ENCODE measurements at regions not wholly inside any gene's neighbourhood (a gene's known extent, or its start where the extent isn't known, plus 50 kb on each side); places are given as distances from the start of the nearest gene placed in this dataset.
A peak's percentile ranks its signal among the peaks of the same experiment; 100 is the strongest.

GRCh38 chr22:48486134-48486532 is 1341.5 kb downstream of the BRD1 start:
- Histone ChIP-seq H3K4me1 (ENCODE audit: insufficient read depth) (no peaks in the 10 kb centered on the region; the same call in 1 of the 2 replicates), H3K4me3 (no peak overlapping the region), H3K9me2 (ENCODE audit: insufficient read depth) (no peaks in the 10 kb centered on the region), H3K27me3 (ENCODE audit: insufficient read depth) (peaks cover 12% of the 10 kb centered on the region; the same call in 1 of the 2 replicates), H3K27ac (ENCODE audit: low read depth) (no peak overlapping the region), H3K79me2 (replicated peaks; ENCODE audit: insufficient read depth) (no peaks in the 10 kb centered on the region), H4K20me1 (replicated peaks; ENCODE audit: insufficient read depth) (no peaks in the 10 kb centered on the region), H3K36me3 (ENCODE audit: insufficient read depth) (0 out of 2 replicates have a peak, but pooled peaks cover 3% of the 10 kb centered on the region), H2AFZ (no peak overlapping the region), H3F3A (replicated peaks; ENCODE audit: low read depth) (no peaks in the 10 kb centered on the region), H3K4me2 (no peak overlapping the region)
- DNase-seq (ENCODE audit: low spot score) (no peak), ATAC-seq (no peak)
- Mint-ChIP-seq H3K4me1 (peaks cover 36% of the 10 kb centered on the region), H3K27me3 (ENCODE audit: insufficient read depth, low read depth, poor library complexity) (peaks cover 28% of the 10 kb centered on the region), H3K9me3 (no peaks in the 10 kb centered on the region; the same call in 2 of the 3 replicates), H3K27ac (no peak overlapping the region), H3K36me3 (ENCODE audit: low read depth) (no peaks in the 10 kb centered on the region), H3K4me3 (no peak overlapping the region)
- TF ChIP-seq ZNF462 (CRISPR knock-in tag; IDR thresholded peaks at IDR 0.05) (no peak), ZNF331 (CRISPR knock-in tag; IDR thresholded peaks at IDR 0.05; ENCODE audit: low read depth) (no peak), EZH2 (IDR thresholded peaks at IDR 0.05; ENCODE audit: low read depth, unreplicated experiment) (no peak)

GRCh38 chr22:48485149-48486133 is 1342.2 kb downstream of the BRD1 start:
- Mint-ChIP-seq H3K4me3 (peak overlapping the region; percentile 23; the same call in 1 of the 3 replicates), H3K27ac (no peak overlapping the region), H3K36me3 (ENCODE audit: low read depth) (no peaks in the 10 kb centered on the region), H3K27me3 (ENCODE audit: insufficient read depth, low read depth, poor library complexity) (peaks cover 24% of the 10 kb centered on the region), H3K9me3 (no peaks in the 10 kb centered on the region; the same call in 2 of the 3 replicates), H3K4me1 (peaks cover 35% of the 10 kb centered on the region)
- DNase-seq (ENCODE audit: low spot score) (no peak), ATAC-seq (no peak)
- Histone ChIP-seq H3K4me1 (ENCODE audit: insufficient read depth) (no peaks in the 10 kb centered on the region; the same call in 1 of the 2 replicates), H3K36me3 (ENCODE audit: insufficient read depth) (0 out of 2 replicates have a peak, but pooled peaks cover 3% of the 10 kb centered on the region), H3K4me3 (no peak overlapping the region), H3K79me2 (replicated peaks; ENCODE audit: insufficient read depth) (no peaks in the 10 kb centered on the region), H2AFZ (no peak overlapping the region), H3K27ac (ENCODE audit: low read depth) (no peak overlapping the region), H3K4me2 (no peak overlapping the region), H3F3A (replicated peaks; ENCODE audit: low read depth) (no peaks in the 10 kb centered on the region), H3K27me3 (ENCODE audit: insufficient read depth) (peaks cover 5% of the 10 kb centered on the region; the same call in 1 of the 2 replicates), H3K9me2 (ENCODE audit: insufficient read depth) (no peaks in the 10 kb centered on the region), H4K20me1 (replicated peaks; ENCODE audit: insufficient read depth) (no peaks in the 10 kb centered on the region)
- no peak for TF ChIP-seq ZNF114 (CRISPR knock-in tag; IDR thresholded peaks at IDR 0.05)
- TF ChIP-seq STAT1 (IDR thresholded peaks at IDR 0.05; ENCODE audit: unreplicated experiment), result no peak
- TF ChIP-seq EZH2 (IDR thresholded peaks at IDR 0.05; ENCODE audit: low read depth, unreplicated experiment), result no peak
- TF ChIP-seq ZNF331 (CRISPR knock-in tag; IDR thresholded peaks at IDR 0.05; ENCODE audit: low read depth), result no peak
- TF ChIP-seq JUNB (IDR thresholded peaks at IDR 0.05; ENCODE audit: unreplicated experiment), result no peak

All from GM23338 (cell line).